Hepatocyte (in vitro differentiated cells): ENCODE measurements at regions not wholly inside any gene's neighbourhood (a gene's known extent, or its start where the extent isn't known, plus 50 kb on each side); places are given as distances from the start of the nearest gene placed in this dataset.
"Not testable (repeated sequence)": the region's sequence is repeated elsewhere in the genome, so short reads cannot be mapped to it uniquely, and the experiment has no call there.

ENCODE experiments used
- DNase-seq: peaks from one replicate; pipeline ENCODE4 v3.0.0-alpha.2; 2016; ENCODE audit warnings: low spot score
- H2AFZ ChIP-seq: fragments of 200-600 bp; sonication (generic); 2 replicates; pipeline ENCODE4 v1.6.0; 2016; ENCODE audit warnings: antibody characterized with exemption, mild to moderate bottlenecking
- H3K27ac ChIP-seq: fragments of 200-600 bp; sonication (generic); 2 replicates; pipeline ENCODE4 v1.5.1; 2016; ENCODE audit warnings: mild to moderate bottlenecking
- H3K27me3 ChIP-seq: fragments of 200-600 bp; sonication (generic); 2 replicates; pipeline ENCODE4 v1.6.1; 2016
- H3K36me3 ChIP-seq: fragments of 200-600 bp; sonication (generic); replicated peaks from 2 replicates; pipeline ENCODE4 v1.5.1; 2016; ENCODE audit warnings: low read depth; ENCODE audit not compliant: insufficient read depth
- H3K4me1 ChIP-seq: fragments of 200-600 bp; sonication (generic); 2 replicates; pipeline ENCODE4 v1.5.1; 2016; ENCODE audit warnings: mild to moderate bottlenecking, moderate library complexity; ENCODE audit not compliant: insufficient read depth
- H3K4me2 ChIP-seq: fragments of 200-600 bp; sonication (generic); 2 replicates; pipeline ENCODE4 v1.6.0; 2016
- H3K4me3 ChIP-seq: fragments of 200-600 bp; sonication (generic); 2 replicates; pipeline ENCODE4 v1.5.1; 2016; ENCODE audit warnings: mild to moderate bottlenecking
- H3K79me2 ChIP-seq: fragments of 200-600 bp; sonication (generic); 2 replicates; pipeline ENCODE4 v1.6.0; 2017; ENCODE audit warnings: mild to moderate bottlenecking
- H3K9me2 ChIP-seq: fragments of 200-600 bp; sonication (generic); replicated peaks from 2 replicates; pipeline ENCODE4 v1.6.0; 2017; ENCODE audit warnings: mild to moderate bottlenecking; ENCODE audit not compliant: insufficient read depth
- H3K9me3 ChIP-seq: fragments of 200-600 bp; sonication (generic); 2 replicates; pipeline ENCODE4 v1.5.1; 2016; ENCODE audit warnings: low read depth, mild to moderate bottlenecking
- H4K20me1 ChIP-seq: fragments of 200-600 bp; sonication (generic); 2 replicates; pipeline ENCODE4 v1.6.0; 2016; ENCODE audit warnings: mild to moderate bottlenecking; ENCODE audit not compliant: insufficient read depth, poor library complexity, severe bottlenecking
- CTCF ChIP-seq: fragments of 200-600 bp; sonication (generic); IDR thresholded peaks from 2 replicates; pipeline ENCODE4 v1.5.1; 2016; ENCODE audit warnings: antibody characterized with exemption, mild to moderate bottlenecking; ENCODE audit not compliant: poor library complexity
- EZH2 ChIP-seq: fragments of 200-600 bp; sonication (generic); IDR thresholded peaks from 2 replicates; pipeline ENCODE4 v1.6.1; 2016; ENCODE audit warnings: antibody characterized with exemption, mild to moderate bottlenecking, borderline replicate concordance
- EZH2phosphoT487 ChIP-seq: fragments of 200-600 bp; sonication (generic); IDR thresholded peaks from one replicate; pipeline ENCODE4 v1.6.1; 2018; ENCODE audit warnings: antibody characterized with exemption, mild to moderate bottlenecking, low read depth, moderate library complexity; ENCODE audit not compliant: unreplicated experiment, severe bottlenecking
- WGBS: methylation state at CpG from one replicate; pipeline ENCODE4 v1.1.6; 2016; ENCODE audit warnings: low lambda C conversion rate; ENCODE audit errors: missing lambda C conversion rate; 5-methylcytosine and 5-hydroxymethylcytosine counted together

GRCh38 chr1:219323426-219323825 lies 149.7 kb downstream of the LYPLAL1 start:
- Histone ChIP-seq H3K4me2 (no peak overlapping the region), H4K20me1 (no peaks in the 10 kb centered on the region), H3K9me2 (no peaks in the 10 kb centered on the region), H3K9me3 (no peaks in the 10 kb centered on the region), H2AFZ (no peak overlapping the region), H3K4me1 (peaks cover 8% of the 10 kb centered on the region), H3K79me2 (no peaks in the 10 kb centered on the region), H3K36me3 (no peaks in the 10 kb centered on the region), H3K27ac (no peak overlapping the region), H3K4me3 (no peak overlapping the region), H3K27me3 (no peaks in the 10 kb centered on the region)
- WGBS: 66% methylated on average over 3 of the region's 3 CpGs
- no peak for DNase-seq
- no peak for TF ChIP-seq EZH2
- no peak for TF ChIP-seq CTCF
- TF ChIP-seq EZH2phosphoT487: no peak

- H3K9me3 ChIP-seq: no peaks in the 10 kb centered on the region
- H3K27me3 ChIP-seq: no peaks in the 10 kb centered on the region
- peaks cover 8% of the 10 kb centered on the region for H3K4me1 ChIP-seq
- no peak overlapping the region for H3K27ac ChIP-seq
- H2AFZ ChIP-seq: no peak overlapping the region
- H4K20me1 ChIP-seq: no peaks in the 10 kb centered on the region
- 98% methylated on average over 3 of the region's 3 CpGs for WGBS
- no peaks in the 10 kb centered on the region for H3K36me3 ChIP-seq
- TF ChIP-seq EZH2phosphoT487 (no peak), CTCF (no peak), EZH2 (no peak)
- H3K4me2 ChIP-seq: no peak overlapping the region
- no peaks in the 10 kb centered on the region for H3K9me2 ChIP-seq
- H3K4me3 ChIP-seq: no peak overlapping the region
- no peak for DNase-seq
- no peaks in the 10 kb centered on the region for H3K79me2 ChIP-seq
Measured at GRCh38 chr1:219322766-219323165, 149.1 kb downstream of the LYPLAL1 start.

- H3K79me2 ChIP-seq, H3K27ac ChIP-seq, H3K9me3 ChIP-seq, H3K27me3 ChIP-seq, H3K9me2 ChIP-seq, H3K4me3 ChIP-seq, H3K4me2 ChIP-seq, H4K20me1 ChIP-seq, H3K4me1 ChIP-seq, DNase-seq, H2AFZ ChIP-seq, H3K36me3 ChIP-seq: not testable (repeated sequence)
- 97% methylated on average over 5 of the region's 5 CpGs for WGBS
Measured at GRCh38 chr1:219320563-219320962, 146.9 kb downstream of the LYPLAL1 start.

GRCh38 chr1:219318826-219319225 lies 145.1 kb downstream of the LYPLAL1 start:
- no peaks in the 10 kb centered on the region for H3K36me3 ChIP-seq
- peaks cover 8% of the 10 kb centered on the region for H3K4me1 ChIP-seq
- H3K4me3 ChIP-seq: no peak overlapping the region
- no peak for DNase-seq
- no peaks in the 10 kb centered on the region for H3K9me2 ChIP-seq
- H2AFZ ChIP-seq: no peak overlapping the region
- H4K20me1 ChIP-seq: no peaks in the 10 kb centered on the region
- H3K4me2 ChIP-seq: no peak overlapping the region
- no peak overlapping the region for H3K27ac ChIP-seq
- no peaks in the 10 kb centered on the region for H3K27me3 ChIP-seq
- H3K79me2 ChIP-seq: no peaks in the 10 kb centered on the region
- TF ChIP-seq EZH2 (no peak), CTCF (no peak), EZH2phosphoT487 (no peak)
- 87% methylated on average over 4 of the region's 4 CpGs for WGBS
- H3K9me3 ChIP-seq: no peaks in the 10 kb centered on the region
